GF-D8 (cell line): ENCODE measurements at regions not wholly inside any gene's neighbourhood (a gene's known extent, or its start where the extent isn't known, plus 50 kb on each side); places are given as distances from the start of the nearest gene placed in this dataset.
"Not testable (repeated sequence)": the region's sequence is repeated elsewhere in the genome, so short reads cannot be mapped to it uniquely, and the experiment has no call there.

Source experiments
- DNase-seq: peaks from one replicate; lab custom pipeline; 2025; lab: John Stamatoyannopoulos, UW

GRCh38 chr11:39462506-39462905 is 1996.9 kb downstream of the LRRC4C start:
- DNase-seq = no peak

GRCh38 chr11:39461066-39461465 is 1998.4 kb downstream of the LRRC4C start:
- no peak for DNase-seq

- no peak for DNase-seq
These were observed 1999.8 kb downstream of the LRRC4C start for GRCh38 chr11:39459606-39460005.

- DNase-seq = no peak
These were observed 2001.0 kb downstream of the LRRC4C start for GRCh38 chr11:39458481-39458880.

GRCh38 chr11:39443424-39444022 is 2015.9 kb downstream of the LRRC4C start:
- no peak for DNase-seq

GRCh38 chr11:39442177-39442576 is 2017.3 kb downstream of the LRRC4C start:
- no peak for DNase-seq

GRCh38 chr11:39435641-39436040 is 2023.8 kb downstream of the LRRC4C start:
- no peak for DNase-seq

- DNase-seq = no peak
These were observed 2025.0 kb downstream of the LRRC4C start for GRCh38 chr11:39434466-39434865.

GRCh38 chr11:39432929-39433328 is 2026.5 kb downstream of the LRRC4C start:
- no peak for DNase-seq

GRCh38 chr11:39425226-39425625 is 2034.2 kb downstream of the LRRC4C start:
- no peak for DNase-seq

- DNase-seq = no peak
These were observed 2047.3 kb downstream of the LRRC4C start for GRCh38 chr11:39412117-39412516.

GRCh38 chr11:39385911-39386310 is 2073.5 kb downstream of the LRRC4C start:
- DNase-seq = no peak

GRCh38 chr11:39374963-39375698 is 2084.3 kb downstream of the LRRC4C start:
- DNase-seq = no peak

GRCh38 chr11:39367534-39367933 is 2091.9 kb downstream of the LRRC4C start:
- no peak for DNase-seq

GRCh38 chr11:39365809-39366436 is 2093.5 kb downstream of the LRRC4C start:
- DNase-seq = no peak

GRCh38 chr11:39363571-39363970 is 2095.9 kb downstream of the LRRC4C start:
- DNase-seq = no peak

GRCh38 chr11:39361557-39361956 is 2097.9 kb downstream of the LRRC4C start:
- DNase-seq = no peak

- DNase-seq = no peak
These were observed 2113.5 kb downstream of the LRRC4C start for GRCh38 chr11:39345834-39346442.

- DNase-seq = no peak
These were observed 2118.0 kb downstream of the LRRC4C start for GRCh38 chr11:39341461-39341860.

GRCh38 chr11:39333006-39333405 is 2126.4 kb downstream of the LRRC4C start:
- DNase-seq = not testable (repeated sequence)

GRCh38 chr11:39327302-39327701 is 2132.2 kb downstream of the LRRC4C start:
- DNase-seq = no peak

- not testable (repeated sequence) for DNase-seq
These were observed 2147.6 kb downstream of the LRRC4C start for GRCh38 chr11:39311888-39312287.

- no peak for DNase-seq
These were observed 2154.9 kb downstream of the LRRC4C start for GRCh38 chr11:39304586-39304985.
